Prostate gland (tissue), 2 donors: ENCODE measurements at regions not wholly inside any gene's neighbourhood (a gene's known extent, or its start where the extent isn't known, plus 50 kb on each side); places are given as distances from the start of the nearest gene placed in this dataset.

Experiments used
- CTCF ChIP-seq, 4 experiments: fragments of 200-600 bp in 2 of 4; fragments of 450-650 bp in 2 of 4; sonication (generic) in 2 of 4; IDR thresholded peaks; 1 replicate in 3 of 4; 2 replicates in 1 of 4; pipeline ENCODE4 v1.5.1; 2016 to 2019; ENCODE audit warnings: antibody characterized with exemption in 4 of 4, mild to moderate bottlenecking in 2 of 4, moderate library complexity in 2 of 4
- POLR2A ChIP-seq: fragments of 450-650 bp; IDR thresholded peaks from one replicate; pipeline ENCODE4 v1.6.1; 2016; ENCODE audit warnings: antibody characterized with exemption, mild to moderate bottlenecking

- TF ChIP-seq CTCF (IDR thresholded peaks at IDR 0.05) (no peak), POLR2A (no peak)
Observed at GRCh38 chr10:33982995-33983394, 648.5 kb upstream of the NRP1 start.
